Epithelial cell of esophagus (primary cell): ENCODE measurements at regions not wholly inside any gene's neighbourhood (a gene's known extent, or its start where the extent isn't known, plus 50 kb on each side); places are given as distances from the start of the nearest gene placed in this dataset.
"Not testable (repeated sequence)": the region's sequence is repeated elsewhere in the genome, so short reads cannot be mapped to it uniquely, and the experiment has no call there.

Source experiments
- DNase-seq: peaks from one replicate; pipeline ENCODE4 v3.0.0; 2010; ENCODE audit warnings: low read depth
- H3K4me3 ChIP-seq: 2 replicates; pipeline ENCODE4 v1.5.1; 2011; ENCODE audit warnings: mild to moderate bottlenecking, low read length, control low read depth
- CTCF ChIP-seq: IDR thresholded peaks from 2 replicates; pipeline ENCODE4 v1.5.1; 2011; ENCODE audit warnings: low read depth, mild to moderate bottlenecking, low read length, control low read depth, inconsistent platforms; ENCODE audit not compliant: insufficient read depth; ENCODE audit errors: missing control alignments

DNA sequence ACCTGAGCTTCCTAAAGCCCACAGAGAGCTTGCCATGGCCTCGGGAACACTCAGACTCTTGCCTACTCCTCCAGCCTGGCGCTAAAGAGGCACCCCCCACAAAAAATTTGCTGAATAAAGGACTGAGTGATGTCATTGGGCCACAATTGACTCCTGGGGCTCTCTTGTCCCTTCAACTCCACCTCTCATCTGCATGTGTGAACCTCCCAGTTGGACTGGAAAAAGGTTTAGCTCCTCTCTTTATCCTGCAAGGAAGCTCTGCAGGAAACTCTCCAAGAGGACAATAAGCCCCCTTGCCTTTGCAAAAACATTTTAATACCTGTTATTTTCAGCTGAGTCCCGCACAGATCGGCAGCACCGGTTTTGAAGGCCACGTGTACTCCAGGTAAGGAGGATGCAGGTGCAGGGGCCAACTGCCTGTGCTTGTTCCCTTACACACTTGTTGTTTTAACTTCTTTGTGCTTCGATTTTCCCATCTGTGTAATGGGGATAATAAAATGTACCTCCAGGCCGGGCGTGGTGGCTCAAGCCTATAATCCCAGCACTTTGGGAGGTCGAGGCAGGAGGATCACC, 107.3 kb downstream of the TFAP2C start:
- no peak overlapping the region for H3K4me3 ChIP-seq
- no peak for TF ChIP-seq CTCF
- no peak for DNase-seq

GRCh38 chr20:56744325-56744821, 115.3 kb downstream of the TFAP2C start:
- not testable (repeated sequence) for DNase-seq, H3K4me3 ChIP-seq

- H3K4me3 ChIP-seq, result no peak overlapping the region
- peak; percentile 30 for DNase-seq
- TF ChIP-seq CTCF, result no peak
Observed at GRCh38 chr20:56748476-56749377, 119.6 kb downstream of the TFAP2C start.

GRCh38 chr20:56750430-56750829, 121.3 kb downstream of the TFAP2C start:
- DNase-seq, result no peak
- H3K4me3 ChIP-seq, result no peak overlapping the region
- TF ChIP-seq CTCF, result no peak

- TF ChIP-seq CTCF, result no peak
- peak; percentile 73 for DNase-seq
Observed at GRCh38 chr20:56752274-56752673, 123.2 kb downstream of the TFAP2C start.

GRCh38 chr20:56755201-56755600, 126.1 kb downstream of the TFAP2C start:
- no peak for DNase-seq
- TF ChIP-seq CTCF, result no peak
- no peak overlapping the region for H3K4me3 ChIP-seq

More at GRCh38 chr20:56752274-56752673, 123.2 kb downstream of the TFAP2C start:
- H3K4me3 ChIP-seq, result no peak overlapping the region

DNA sequence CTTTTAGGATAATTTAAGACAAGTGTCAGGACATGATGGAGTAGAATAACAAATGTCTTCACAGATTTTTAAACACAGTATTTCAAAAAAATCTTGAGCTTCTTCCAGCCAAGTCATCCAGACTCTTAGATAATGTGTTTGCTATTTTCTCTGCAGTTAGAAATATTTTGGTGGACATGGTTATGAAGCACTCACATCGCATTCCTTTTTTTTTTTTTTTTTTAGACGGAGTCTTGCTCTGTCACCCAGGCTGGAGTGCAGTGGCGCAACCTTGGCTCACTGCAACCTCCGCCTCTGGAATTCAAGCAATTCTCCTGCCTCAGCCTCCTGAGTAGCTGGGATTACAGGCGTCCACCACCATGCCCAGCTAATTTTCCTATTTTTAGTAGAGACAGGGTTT, 127.6 kb downstream of the TFAP2C start:
- DNase-seq, H3K4me3 ChIP-seq: not testable (repeated sequence)

DNA sequence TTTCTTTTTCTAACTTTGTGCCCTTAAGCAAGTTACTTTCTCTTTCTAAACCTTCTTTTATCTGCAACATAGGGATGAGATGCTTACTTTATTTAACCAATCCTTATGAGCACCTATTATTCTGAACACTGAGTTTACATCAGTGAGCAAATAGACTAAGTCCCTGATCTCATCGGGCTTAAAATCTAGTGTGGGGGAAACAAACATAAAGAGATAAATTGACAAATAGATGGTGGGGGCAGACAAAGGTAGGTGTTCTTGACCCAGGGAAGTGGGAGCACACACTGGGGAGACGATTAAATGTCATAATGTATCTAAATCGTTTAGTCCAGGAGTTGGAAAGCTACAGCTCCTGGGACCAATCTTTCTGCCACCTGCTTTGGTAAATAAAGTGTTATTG, 129.6 kb downstream of the TFAP2C start:
- DNase-seq, result no peak
- no peak for TF ChIP-seq CTCF
- H3K4me3 ChIP-seq, result no peak overlapping the region
